ENCODE measurements at regions not wholly inside any gene's neighbourhood (a gene's known extent, or its start where the extent isn't known, plus 50 kb on each side); places are given as distances from the start of the nearest gene placed in this dataset.

GRCh38 chr18:67300498-67300897 lies 216.0 kb downstream of the DSEL start:
- no peaks in the 10 kb centered on the region for H3K36me3 ChIP-seq (ENCODE audit: control insufficient read depth, insufficient read depth, low read length)
- no peak overlapping the region for H3K9ac ChIP-seq (ENCODE audit: low read depth, low read length)
- H3K27ac ChIP-seq (ENCODE audit: low read depth, low read length): no peak overlapping the region
- H3K27me3 ChIP-seq (ENCODE audit: control insufficient read depth, insufficient read depth, low read length): no peaks in the 10 kb centered on the region
- H3K4me1 ChIP-seq (ENCODE audit: control insufficient read depth, insufficient read depth, low read length): no peaks in the 10 kb centered on the region
- peaks cover 20% of the 10 kb centered on the region for H3K9me3 ChIP-seq (ENCODE audit: control insufficient read depth, insufficient read depth, low read length)
- H3K4me3 ChIP-seq (ENCODE audit: low read depth, low read length): no peak overlapping the region

- H3K27me3 ChIP-seq (ENCODE audit: control insufficient read depth, insufficient read depth, low read length): no peaks in the 10 kb centered on the region
- no peaks in the 10 kb centered on the region for H3K4me1 ChIP-seq (ENCODE audit: control insufficient read depth, insufficient read depth, low read length)
- no peaks in the 10 kb centered on the region for H3K9me3 ChIP-seq (ENCODE audit: control insufficient read depth, insufficient read depth, low read length)
- H3K27ac ChIP-seq (ENCODE audit: low read depth, low read length): no peak overlapping the region
- no peaks in the 10 kb centered on the region for H3K36me3 ChIP-seq (ENCODE audit: control insufficient read depth, insufficient read depth, low read length)
- H3K9ac ChIP-seq (ENCODE audit: low read depth, low read length): no peak overlapping the region
- no peak overlapping the region for H3K4me3 ChIP-seq (ENCODE audit: low read depth, low read length)
These were observed 223.7 kb downstream of the DSEL start for GRCh38 chr18:67292814-67293213.

- no peak overlapping the region for H3K27ac ChIP-seq (ENCODE audit: low read depth, low read length)
- H3K9ac ChIP-seq (ENCODE audit: low read depth, low read length): no peak overlapping the region
- no peaks in the 10 kb centered on the region for H3K36me3 ChIP-seq (ENCODE audit: control insufficient read depth, insufficient read depth, low read length)
- no peaks in the 10 kb centered on the region for H3K27me3 ChIP-seq (ENCODE audit: control insufficient read depth, insufficient read depth, low read length)
- H3K4me1 ChIP-seq (ENCODE audit: control insufficient read depth, insufficient read depth, low read length): no peaks in the 10 kb centered on the region
- H3K4me3 ChIP-seq (ENCODE audit: low read depth, low read length): no peak overlapping the region
- H3K9me3 ChIP-seq (ENCODE audit: control insufficient read depth, insufficient read depth, low read length): no peaks in the 10 kb centered on the region
These were observed 226.1 kb downstream of the DSEL start for GRCh38 chr18:67290421-67290820.

- H3K36me3 ChIP-seq (ENCODE audit: control insufficient read depth, insufficient read depth, low read length): no peaks in the 10 kb centered on the region
- H3K27me3 ChIP-seq (ENCODE audit: control insufficient read depth, insufficient read depth, low read length): no peaks in the 10 kb centered on the region
- H3K9me3 ChIP-seq (ENCODE audit: control insufficient read depth, insufficient read depth, low read length): no peaks in the 10 kb centered on the region
- H3K9ac ChIP-seq (ENCODE audit: low read depth, low read length): no peak overlapping the region
- peaks cover 8% of the 10 kb centered on the region for H3K4me1 ChIP-seq (ENCODE audit: control insufficient read depth, insufficient read depth, low read length)
- H3K27ac ChIP-seq (ENCODE audit: low read depth, low read length): no peak overlapping the region
- no peak overlapping the region for H3K4me3 ChIP-seq (ENCODE audit: low read depth, low read length)
These were observed 230.9 kb downstream of the DSEL start for GRCh38 chr18:67285583-67285982.

- no peak overlapping the region for H3K4me3 ChIP-seq (ENCODE audit: low read depth, low read length)
- no peaks in the 10 kb centered on the region for H3K9me3 ChIP-seq (ENCODE audit: control insufficient read depth, insufficient read depth, low read length)
- H3K9ac ChIP-seq (ENCODE audit: low read depth, low read length): no peak overlapping the region
- no peaks in the 10 kb centered on the region for H3K36me3 ChIP-seq (ENCODE audit: control insufficient read depth, insufficient read depth, low read length)
- H3K27ac ChIP-seq (ENCODE audit: low read depth, low read length): no peak overlapping the region
- H3K27me3 ChIP-seq (ENCODE audit: control insufficient read depth, insufficient read depth, low read length): no peaks in the 10 kb centered on the region
- peaks cover 8% of the 10 kb centered on the region for H3K4me1 ChIP-seq (ENCODE audit: control insufficient read depth, insufficient read depth, low read length)
These were observed 233.7 kb downstream of the DSEL start for GRCh38 chr18:67282796-67283195.

GRCh38 chr18:67281746-67282145 lies 234.8 kb downstream of the DSEL start:
- no peaks in the 10 kb centered on the region for H3K9me3 ChIP-seq (ENCODE audit: control insufficient read depth, insufficient read depth, low read length)
- H3K36me3 ChIP-seq (ENCODE audit: control insufficient read depth, insufficient read depth, low read length): no peaks in the 10 kb centered on the region
- H3K9ac ChIP-seq (ENCODE audit: low read depth, low read length): no peak overlapping the region
- H3K4me1 ChIP-seq (ENCODE audit: control insufficient read depth, insufficient read depth, low read length): peaks cover 8% of the 10 kb centered on the region
- no peak overlapping the region for H3K4me3 ChIP-seq (ENCODE audit: low read depth, low read length)
- H3K27me3 ChIP-seq (ENCODE audit: control insufficient read depth, insufficient read depth, low read length): no peaks in the 10 kb centered on the region
- H3K27ac ChIP-seq (ENCODE audit: low read depth, low read length): no peak overlapping the region

GRCh38 chr18:67280486-67281242 lies 235.9 kb downstream of the DSEL start:
- Histone ChIP-seq H3K36me3 (ENCODE audit: control insufficient read depth, insufficient read depth, low read length) (no peaks in the 10 kb centered on the region), H3K9me3 (ENCODE audit: control insufficient read depth, insufficient read depth, low read length) (no peaks in the 10 kb centered on the region), H3K4me3 (ENCODE audit: low read depth, low read length) (no peak overlapping the region), H3K9ac (ENCODE audit: low read depth, low read length) (no peak overlapping the region), H3K27me3 (ENCODE audit: control insufficient read depth, insufficient read depth, low read length) (no peaks in the 10 kb centered on the region), H3K27ac (ENCODE audit: low read depth, low read length) (no peak overlapping the region), H3K4me1 (ENCODE audit: control insufficient read depth, insufficient read depth, low read length) (peaks cover 8% of the 10 kb centered on the region)

GRCh38 chr18:67279988-67280387 lies 236.5 kb downstream of the DSEL start:
- Histone ChIP-seq H3K27ac (ENCODE audit: low read depth, low read length) (no peak overlapping the region), H3K4me1 (ENCODE audit: control insufficient read depth, insufficient read depth, low read length) (peaks cover 8% of the 10 kb centered on the region), H3K27me3 (ENCODE audit: control insufficient read depth, insufficient read depth, low read length) (no peaks in the 10 kb centered on the region), H3K9me3 (ENCODE audit: control insufficient read depth, insufficient read depth, low read length) (no peaks in the 10 kb centered on the region), H3K4me3 (ENCODE audit: low read depth, low read length) (no peak overlapping the region), H3K9ac (ENCODE audit: low read depth, low read length) (no peak overlapping the region), H3K36me3 (ENCODE audit: control insufficient read depth, insufficient read depth, low read length) (no peaks in the 10 kb centered on the region)

GRCh38 chr18:67278984-67279383 lies 237.5 kb downstream of the DSEL start:
- H3K27me3 ChIP-seq (ENCODE audit: control insufficient read depth, insufficient read depth, low read length): no peaks in the 10 kb centered on the region
- H3K9ac ChIP-seq (ENCODE audit: low read depth, low read length): no peak overlapping the region
- no peaks in the 10 kb centered on the region for H3K36me3 ChIP-seq (ENCODE audit: control insufficient read depth, insufficient read depth, low read length)
- H3K4me1 ChIP-seq (ENCODE audit: control insufficient read depth, insufficient read depth, low read length): peaks cover 8% of the 10 kb centered on the region
- H3K27ac ChIP-seq (ENCODE audit: low read depth, low read length): no peak overlapping the region
- H3K9me3 ChIP-seq (ENCODE audit: control insufficient read depth, insufficient read depth, low read length): no peaks in the 10 kb centered on the region
- H3K4me3 ChIP-seq (ENCODE audit: low read depth, low read length): no peak overlapping the region

- H3K27me3 ChIP-seq (ENCODE audit: control insufficient read depth, insufficient read depth, low read length): no peaks in the 10 kb centered on the region
- H3K36me3 ChIP-seq (ENCODE audit: control insufficient read depth, insufficient read depth, low read length): no peaks in the 10 kb centered on the region
- no peak overlapping the region for H3K4me3 ChIP-seq (ENCODE audit: low read depth, low read length)
- no peak overlapping the region for H3K27ac ChIP-seq (ENCODE audit: low read depth, low read length)
- no peaks in the 10 kb centered on the region for H3K9me3 ChIP-seq (ENCODE audit: control insufficient read depth, insufficient read depth, low read length)
- H3K4me1 ChIP-seq (ENCODE audit: control insufficient read depth, insufficient read depth, low read length): no peaks in the 10 kb centered on the region
- H3K9ac ChIP-seq (ENCODE audit: low read depth, low read length): no peak overlapping the region
These were observed 239.9 kb downstream of the DSEL start for GRCh38 chr18:67276638-67277037.

- Histone ChIP-seq H3K4me3 (ENCODE audit: low read depth, low read length) (no peak overlapping the region), H3K9ac (ENCODE audit: low read depth, low read length) (no peak overlapping the region), H3K4me1 (ENCODE audit: control insufficient read depth, insufficient read depth, low read length) (peaks cover 10% of the 10 kb centered on the region; the same call in 1 of the 2 replicates)
These were observed 243.2 kb downstream of the DSEL start for GRCh38 chr18:67273288-67273687.

More at GRCh38 chr18:67273288-67273687, 243.2 kb downstream of the DSEL start:
- H3K27me3 ChIP-seq (ENCODE audit: control insufficient read depth, insufficient read depth, low read length): no peaks in the 10 kb centered on the region
- H3K36me3 ChIP-seq (ENCODE audit: control insufficient read depth, insufficient read depth, low read length): no peaks in the 10 kb centered on the region
- no peaks in the 10 kb centered on the region for H3K9me3 ChIP-seq (ENCODE audit: control insufficient read depth, insufficient read depth, low read length)
- H3K27ac ChIP-seq (ENCODE audit: low read depth, low read length): no peak overlapping the region
